Endothelial cell of umbilical vein (primary cell): ENCODE measurements at regions not wholly inside any gene's neighbourhood (a gene's known extent, or its start where the extent isn't known, plus 50 kb on each side); places are given as distances from the start of the nearest gene placed in this dataset.

ENCODE experiments used
- BruUV-seq: library from RNA; stranded (reverse); fragments of 400-500 nt; replicated peaks from 2 replicates; lab custom pipeline; 2021; lab: Mats Ljungman, UMichigan
- CTCF ChIA-PET: fragments of 300-600, 350-600 bp; sonication (Branson Sonifier 250); formaldehyde crosslinking; loops from one replicate; lab custom pipeline; 2021; ENCODE audit warnings: antibody characterized with exemption, inconsistent platforms; lab: Charles Lee
- POLR2A ChIA-PET: fragments of 300-600, 350-600 bp; sonication (Branson Sonifier 250); formaldehyde crosslinking; loops from one replicate; lab custom pipeline; 2021; ENCODE audit warnings: antibody characterized with exemption, inconsistent platforms; lab: Charles Lee
- DNase-seq: peaks from one replicate; pipeline ENCODE4 v3.0.0-alpha.2; 2011; ENCODE audit warnings: low read depth, low spot score
- FAIRE-seq: peaks from 2 replicates; lab custom pipeline; 2011; peaks lifted over from hg19 to GRCh38; lab: Jason Lieb, UNC
- H2AFZ ChIP-seq: 2 replicates; pipeline ENCODE4 v1.6.0; 2012; ENCODE audit warnings: low read depth, low read length, control low read depth, inconsistent platforms
- H3K27ac ChIP-seq: 2 replicates; pipeline ENCODE4 v1.5.1; 2011; ENCODE audit warnings: low read depth, mild to moderate bottlenecking, control low read depth, low read length, moderate library complexity; ENCODE audit not compliant: insufficient read depth
- H3K27me3 ChIP-seq, 2 experiments: 2 replicates each; pipeline versions ENCODE4 v1.6.0 to v1.6.1; 2011; ENCODE audit warnings: low read length in 2 of 2, mixed read lengths in 1 of 2; ENCODE audit not compliant: control insufficient read depth in 2 of 2, insufficient read depth in 2 of 2
- H3K36me3 ChIP-seq, 2 experiments: 2 replicates in 1 of 2; 3 replicates in 1 of 2; pipeline ENCODE4 v1.5.1; 2011; ENCODE audit warnings: low read length in 2 of 2, mild to moderate bottlenecking in 1 of 2, moderate library complexity in 1 of 2; ENCODE audit not compliant: control insufficient read depth in 2 of 2, insufficient read depth in 2 of 2; ENCODE audit errors: extremely low read depth in 1 of 2
- H3K4me1 ChIP-seq: 3 replicates; pipeline ENCODE4 v1.5.1; 2011; ENCODE audit warnings: mild to moderate bottlenecking, low read length; ENCODE audit not compliant: control insufficient read depth, insufficient read depth; ENCODE audit errors: extremely low read depth
- H3K4me2 ChIP-seq: 2 replicates; pipeline ENCODE4 v1.6.1; 2011; ENCODE audit warnings: low read length, control low read depth, mixed read lengths; ENCODE audit not compliant: insufficient read depth
- H3K4me3 ChIP-seq, 3 experiments: fragments of 200-600 bp in 1 of 3; sonication (generic), shearing (Covaris generic) in 1 of 3; replicated peaks in 1 of 3; 2 replicates each; pipeline ENCODE4 v1.5.1; 2011 to 2016; ENCODE audit warnings: control low read depth in 3 of 3, low read length in 3 of 3, mild to moderate bottlenecking in 2 of 3, inconsistent platforms in 1 of 3, low read depth in 1 of 3, moderate library complexity in 1 of 3; ENCODE audit not compliant: insufficient read depth in 1 of 3
- H3K79me2 ChIP-seq: 2 replicates; pipeline ENCODE4 v1.6.0; 2012; ENCODE audit warnings: low read length, inconsistent platforms; ENCODE audit not compliant: control insufficient read depth, insufficient read depth
- H3K9ac ChIP-seq: replicated peaks from 2 replicates; pipeline ENCODE3; 2011; ENCODE audit warnings: low read length, control low read depth; ENCODE audit not compliant: insufficient read depth; ENCODE audit errors: extremely low read depth
- H3K9me1 ChIP-seq: replicated peaks from 3 replicates; pipeline ENCODE4 v1.6.0; 2011; ENCODE audit warnings: mild to moderate bottlenecking, low read length; ENCODE audit not compliant: control insufficient read depth, insufficient read depth; ENCODE audit errors: extremely low read depth
- H3K9me3 ChIP-seq: replicated peaks from 2 replicates; pipeline ENCODE4 v1.5.1; 2012; ENCODE audit warnings: low read length, inconsistent platforms; ENCODE audit not compliant: control insufficient read depth, insufficient read depth
- H4K20me1 ChIP-seq: replicated peaks from 2 replicates; pipeline ENCODE3; 2011; ENCODE audit warnings: mild to moderate bottlenecking, low read length; ENCODE audit not compliant: control insufficient read depth, insufficient read depth; ENCODE audit errors: extremely low read depth
- CTCF ChIP-seq, 2 donors: IDR thresholded peaks; 1 replicate in 1 of 2; 2 replicates in 1 of 2; pipeline ENCODE4 v1.5.1; 2011; ENCODE audit warnings: low read length in 2 of 2, mild to moderate bottlenecking in 2 of 2, moderate library complexity in 2 of 2, control low read depth in 1 of 2, inconsistent platforms in 1 of 2, low read depth in 1 of 2; ENCODE audit not compliant: insufficient read depth in 1 of 2; ENCODE audit errors: extremely low read depth in 1 of 2
- EZH2 ChIP-seq: IDR thresholded peaks from 2 replicates; pipeline ENCODE4 v1.6.1; 2012; ENCODE audit warnings: borderline replicate concordance, low read depth, mild to moderate bottlenecking, moderate library complexity, low read length, inconsistent platforms; ENCODE audit not compliant: severe bottlenecking
- FOS ChIP-seq: IDR thresholded peaks from 2 replicates; pipeline ENCODE4 v1.6.1; 2011; ENCODE audit warnings: mild to moderate bottlenecking, low read length, moderate library complexity, borderline replicate concordance; ENCODE audit not compliant: insufficient read depth
- GATA2 ChIP-seq: IDR thresholded peaks from 2 replicates; pipeline ENCODE4 v1.7.0; 2011; ENCODE audit warnings: low read depth, mild to moderate bottlenecking, moderate library complexity, mixed read lengths, low read length; ENCODE audit not compliant: insufficient read length, insufficient read depth
- JUN ChIP-seq: IDR thresholded peaks from 2 replicates; pipeline ENCODE4 v1.6.1; 2011; ENCODE audit warnings: borderline replicate concordance, low read depth; ENCODE audit not compliant: insufficient read length, insufficient read depth
- MYC ChIP-seq: IDR thresholded peaks from one replicate; pipeline ENCODE4 v1.6.1; 2011; ENCODE audit warnings: mild to moderate bottlenecking, low read depth, low read length
- POLR2A ChIP-seq: IDR thresholded peaks from 2 replicates; pipeline ENCODE4 v1.6.1; 2012; ENCODE audit warnings: low read depth, mild to moderate bottlenecking, control low read depth, low read length
- POLR2AphosphoS5 ChIP-seq: IDR thresholded peaks from 2 replicates; pipeline ENCODE4 v1.6.1; 2012; ENCODE audit warnings: low read depth, mild to moderate bottlenecking, control low read depth, low read length, moderate library complexity; ENCODE audit not compliant: insufficient read depth
- dilution Hi-C: fragments of 300-500 bp; cut with MboI; formaldehyde crosslinking; loops from one replicate; pipeline ENCODE4 v1.15.0; 2019; ENCODE audit warnings: low sequenced_read_pairs; ENCODE audit not compliant: extremely low pct_ligation_motif_present
- intact Hi-C: fragments of 100-400 bp; cut with micrococcal nuclease; formaldehyde crosslinking; loops from one replicate; pipeline ENCODE4 v1.10.0; 2022
- TF ChIP-seq, protein P1 (sequence below): IDR thresholded peaks from 2 replicates; pipeline ENCODE4 v1.6.1; 2011; ENCODE audit not compliant: insufficient read depth, insufficient read length

DNA sequence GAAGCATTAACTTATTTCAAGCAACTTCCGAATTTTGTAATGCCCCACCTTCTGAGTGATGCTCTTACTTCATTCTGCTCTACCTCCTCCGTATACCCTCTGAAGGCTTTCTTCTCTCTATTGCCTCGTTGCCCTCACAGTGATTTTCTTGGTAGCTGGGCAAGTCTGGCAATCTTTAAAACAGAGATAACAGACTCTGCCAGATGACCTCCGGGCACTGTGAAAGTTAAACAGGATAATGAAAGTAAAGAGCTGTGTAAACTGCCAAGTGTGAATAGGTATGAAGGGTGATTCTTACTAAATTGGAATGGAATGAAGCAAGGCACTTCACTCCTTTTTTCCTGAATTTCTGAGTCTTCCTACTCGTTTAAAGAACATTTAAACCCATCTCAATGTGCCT, 207.3 kb upstream of the GYPC start:
- peaks cover 7% of the 10 kb centered on the region for H3K9me3 ChIP-seq
- H3K79me2 ChIP-seq = no peaks in the 10 kb centered on the region
- no peak overlapping the region for H3K4me2 ChIP-seq
- no peaks in the 10 kb centered on the region for H3K36me3 ChIP-seq
- no peak for DNase-seq
- TF ChIP-seq, protein P1, sequence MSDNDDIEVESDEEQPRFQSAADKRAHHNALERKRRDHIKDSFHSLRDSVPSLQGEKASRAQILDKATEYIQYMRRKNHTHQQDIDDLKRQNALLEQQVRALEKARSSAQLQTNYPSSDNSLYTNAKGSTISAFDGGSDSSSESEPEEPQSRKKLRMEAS = no peak
- TF ChIP-seq POLR2A = no peak
- TF ChIP-seq EZH2 = no peak
- TF ChIP-seq GATA2 = no peak
- TF ChIP-seq POLR2AphosphoS5 = no peak
- TF ChIP-seq MYC = no peak
- no peak for TF ChIP-seq FOS
- TF ChIP-seq JUN = no peak
- no peak for TF ChIP-seq CTCF (IDR thresholded peaks at IDR 0.05; ENCODE audit: extremely low read depth in 1 of 2, insufficient read depth in 1 of 2, low read depth in 1 of 2, low read length in 2 of 2)
- intact Hi-C loops = no loop called here
- H3K9ac ChIP-seq = no peak overlapping the region
- CTCF ChIA-PET = no interaction called here
- POLR2A ChIA-PET = no interaction called here
- FAIRE-seq = no peak
- H3K9me1 ChIP-seq = no peaks in the 10 kb centered on the region
- dilution Hi-C loops = no loop called here
- H3K27me3 ChIP-seq = no peaks in the 10 kb centered on the region
- no TSS peak for BruUV-seq
- no peak overlapping the region for H3K4me3 ChIP-seq
- H3K27ac ChIP-seq = no peak overlapping the region
- no peaks in the 10 kb centered on the region for H4K20me1 ChIP-seq
- H2AFZ ChIP-seq = no peak overlapping the region
- H3K4me1 ChIP-seq = no peaks in the 10 kb centered on the region
